ENCODE measurements at regions not wholly inside any gene's neighbourhood (a gene's known extent, or its start where the extent isn't known, plus 50 kb on each side); places are given as distances from the start of the nearest gene placed in this dataset.

DNA sequence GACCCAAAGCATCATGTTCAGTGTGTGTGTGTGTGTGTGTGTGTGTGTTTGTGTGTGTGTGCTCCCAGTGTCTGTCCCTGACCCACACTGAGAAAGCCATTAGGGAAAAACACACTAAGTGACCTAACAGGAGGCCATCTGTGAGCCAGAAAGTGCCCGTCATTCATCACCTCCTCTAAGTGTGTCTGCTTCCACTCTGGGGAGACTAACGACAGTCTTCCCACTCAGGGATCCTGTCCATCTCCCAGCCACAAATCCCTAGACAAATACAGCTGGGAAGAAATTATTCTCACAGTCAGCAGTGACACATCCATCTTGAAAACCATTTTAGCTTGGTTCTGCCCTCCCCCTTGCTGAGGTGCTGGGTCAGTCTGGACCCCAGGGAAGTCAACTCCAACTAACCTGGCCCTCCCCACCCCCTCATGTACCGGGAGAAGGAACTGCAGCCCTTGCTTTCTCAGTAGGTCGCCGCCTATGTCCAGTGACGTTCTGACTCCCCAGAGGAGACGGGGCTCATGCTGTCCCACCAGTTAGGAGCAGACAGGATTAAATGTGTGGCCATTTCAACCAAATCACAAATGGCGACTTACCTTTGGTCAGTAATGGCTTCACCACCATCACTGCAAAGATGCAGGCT is 296.5 kb upstream of the ZNF32 start:
- Histone ChIP-seq H3K9me2 (replicated peaks; ENCODE audit: low read depth, low read length) (no peaks in the 10 kb centered on the region), H3K36me3 (ENCODE audit: insufficient read depth, low read length) (no peaks in the 10 kb centered on the region), H3K27me3 (ENCODE audit: insufficient read depth, low read length, poor library complexity, severe bottlenecking) (no peaks in the 10 kb centered on the region), H3K9me3 (ENCODE audit: insufficient read depth, low read depth, low read length) (no peaks in the 10 kb centered on the region), H3K4me2 (ENCODE audit: low read depth, low read length, poor library complexity, severe bottlenecking) (no peak overlapping the region), H4K20me1 (ENCODE audit: insufficient read depth, low read length, poor library complexity, severe bottlenecking) (no peaks in the 10 kb centered on the region), H3K9ac (ENCODE audit: low read depth, low read length, poor library complexity, severe bottlenecking) (no peak overlapping the region), H3K79me2 (ENCODE audit: insufficient read depth, low read length) (no peaks in the 10 kb centered on the region), H2AFZ (ENCODE audit: low read length) (no peak overlapping the region), H3K4me3 (ENCODE audit: low read length, poor library complexity, severe bottlenecking) (no peak overlapping the region), H3K4me1 (ENCODE audit: insufficient read depth, low read length, poor library complexity, severe bottlenecking) (no peaks in the 10 kb centered on the region), H3F3A (ENCODE audit: low read depth) (no peaks in the 10 kb centered on the region)
- TF ChIP-seq EZH2phosphoT487 (IDR thresholded peaks at IDR 0.05; ENCODE audit: borderline replicate concordance): no peak
- TF ChIP-seq, protein P1, sequence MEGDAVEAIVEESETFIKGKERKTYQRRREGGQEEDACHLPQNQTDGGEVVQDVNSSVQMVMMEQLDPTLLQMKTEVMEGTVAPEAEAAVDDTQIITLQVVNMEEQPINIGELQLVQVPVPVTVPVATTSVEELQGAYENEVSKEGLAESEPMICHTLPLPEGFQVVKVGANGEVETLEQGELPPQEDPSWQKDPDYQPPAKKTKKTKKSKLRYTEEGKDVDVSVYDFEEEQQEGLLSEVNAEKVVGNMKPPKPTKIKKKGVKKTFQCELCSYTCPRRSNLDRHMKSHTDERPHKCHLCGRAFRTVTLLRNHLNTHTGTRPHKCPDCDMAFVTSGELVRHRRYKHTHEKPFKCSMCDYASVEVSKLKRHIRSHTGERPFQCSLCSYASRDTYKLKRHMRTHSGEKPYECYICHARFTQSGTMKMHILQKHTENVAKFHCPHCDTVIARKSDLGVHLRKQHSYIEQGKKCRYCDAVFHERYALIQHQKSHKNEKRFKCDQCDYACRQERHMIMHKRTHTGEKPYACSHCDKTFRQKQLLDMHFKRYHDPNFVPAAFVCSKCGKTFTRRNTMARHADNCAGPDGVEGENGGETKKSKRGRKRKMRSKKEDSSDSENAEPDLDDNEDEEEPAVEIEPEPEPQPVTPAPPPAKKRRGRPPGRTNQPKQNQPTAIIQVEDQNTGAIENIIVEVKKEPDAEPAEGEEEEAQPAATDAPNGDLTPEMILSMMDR (conservative IDR thresholded peaks at IDR 0.05; ENCODE audit: low read length): no peak

DNA sequence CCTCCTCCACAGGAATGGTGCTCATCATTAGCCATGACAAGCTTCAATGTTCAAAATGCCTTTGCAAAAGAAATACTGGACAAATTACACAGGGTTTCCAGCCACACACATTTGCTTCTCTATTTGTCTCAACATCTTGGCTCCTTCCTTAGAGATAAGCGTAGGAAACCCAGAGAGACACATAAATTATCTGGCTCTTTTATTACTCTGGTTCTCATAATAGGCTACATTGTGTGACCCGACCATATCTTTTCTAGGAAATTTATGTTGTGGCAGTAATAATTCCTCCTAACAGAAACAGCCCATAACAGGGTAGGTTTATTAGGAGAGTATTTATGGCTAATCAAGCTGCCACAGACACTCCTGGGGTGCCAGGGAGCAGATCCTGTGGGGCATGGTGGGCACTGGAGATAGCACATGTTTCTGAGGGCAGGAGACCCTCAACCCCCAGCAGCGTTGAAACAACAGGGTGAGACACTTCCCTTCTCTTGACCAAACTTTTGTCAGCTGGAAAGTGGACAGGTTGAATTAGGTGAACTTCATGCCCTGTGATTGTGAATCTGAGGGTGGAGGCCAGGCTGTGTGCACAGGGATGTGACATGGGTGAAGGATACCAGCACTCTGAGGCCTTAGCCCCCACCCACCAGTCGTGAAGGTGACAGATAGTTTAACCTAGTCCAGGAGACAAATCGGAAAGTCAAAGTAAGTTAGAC is 295.9 kb upstream of the ZNF32 start:
- no peaks in the 10 kb centered on the region for H3K36me3 ChIP-seq (ENCODE audit: insufficient read depth, low read length)
- no peak overlapping the region for H3K9ac ChIP-seq (ENCODE audit: low read depth, low read length, poor library complexity, severe bottlenecking)
- H3K4me3 ChIP-seq (ENCODE audit: low read length, poor library complexity, severe bottlenecking): no peak overlapping the region
- no peak overlapping the region for H3K4me2 ChIP-seq (ENCODE audit: low read depth, low read length, poor library complexity, severe bottlenecking)
- no peak for TF ChIP-seq EZH2phosphoT487 (IDR thresholded peaks at IDR 0.05; ENCODE audit: borderline replicate concordance)
- TF ChIP-seq, protein P1 (conservative IDR thresholded peaks at IDR 0.05; ENCODE audit: low read length): no peak
- no peaks in the 10 kb centered on the region for H3F3A ChIP-seq (ENCODE audit: low read depth)
- H3K9me3 ChIP-seq (ENCODE audit: insufficient read depth, low read depth, low read length): no peaks in the 10 kb centered on the region
- no peaks in the 10 kb centered on the region for H3K79me2 ChIP-seq (ENCODE audit: insufficient read depth, low read length)
- H3K27me3 ChIP-seq (ENCODE audit: insufficient read depth, low read length, poor library complexity, severe bottlenecking): no peaks in the 10 kb centered on the region
- H3K9me2 ChIP-seq (replicated peaks; ENCODE audit: low read depth, low read length): no peaks in the 10 kb centered on the region
- no peaks in the 10 kb centered on the region for H4K20me1 ChIP-seq (ENCODE audit: insufficient read depth, low read length, poor library complexity, severe bottlenecking)
- no peak overlapping the region for H2AFZ ChIP-seq (ENCODE audit: low read length)
- H3K4me1 ChIP-seq (ENCODE audit: insufficient read depth, low read length, poor library complexity, severe bottlenecking): peaks cover 1% of the 10 kb centered on the region

DNA sequence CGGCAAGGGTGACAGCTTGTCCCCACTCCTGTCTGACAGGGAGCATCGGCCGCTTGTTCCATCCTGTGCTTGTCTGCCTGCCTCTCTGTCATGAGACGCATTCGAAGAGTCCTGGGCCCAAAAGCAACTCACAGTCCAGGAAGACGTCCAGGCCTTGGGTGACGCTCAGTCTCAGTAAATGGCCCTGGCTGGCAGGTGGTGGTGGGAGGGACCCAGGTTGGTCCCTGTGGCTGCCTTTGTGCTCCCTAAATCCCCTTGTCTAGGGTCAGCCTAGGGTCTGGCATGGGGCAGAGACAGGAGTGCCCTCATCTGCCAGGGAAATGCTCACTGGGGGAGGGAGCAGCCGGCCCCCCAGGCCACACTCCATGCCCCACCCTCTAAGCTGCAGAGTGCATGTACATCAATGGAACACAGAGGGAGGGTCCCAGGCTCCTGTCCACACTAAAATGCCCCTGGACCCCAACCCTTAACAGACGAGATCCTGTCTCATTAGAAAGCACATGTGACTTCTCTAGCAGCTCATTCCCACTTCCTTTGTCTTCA is 295.2 kb upstream of the ZNF32 start:
- no peak for TF ChIP-seq EZH2phosphoT487 (IDR thresholded peaks at IDR 0.05; ENCODE audit: borderline replicate concordance)
- TF ChIP-seq, protein P1 (conservative IDR thresholded peaks at IDR 0.05; ENCODE audit: low read length): no peak
- H3K4me1 ChIP-seq (ENCODE audit: insufficient read depth, low read length, poor library complexity, severe bottlenecking): peaks cover 4% of the 10 kb centered on the region
- no peak overlapping the region for H3K4me3 ChIP-seq (ENCODE audit: low read length, poor library complexity, severe bottlenecking)
- no peaks in the 10 kb centered on the region for H3K27me3 ChIP-seq (ENCODE audit: insufficient read depth, low read length, poor library complexity, severe bottlenecking)
- H3K79me2 ChIP-seq (ENCODE audit: insufficient read depth, low read length): no peaks in the 10 kb centered on the region
- H3F3A ChIP-seq (ENCODE audit: low read depth): no peaks in the 10 kb centered on the region
- no peak overlapping the region for H3K9ac ChIP-seq (ENCODE audit: low read depth, low read length, poor library complexity, severe bottlenecking)
- H3K9me3 ChIP-seq (ENCODE audit: insufficient read depth, low read depth, low read length): no peaks in the 10 kb centered on the region
- H3K36me3 ChIP-seq (ENCODE audit: insufficient read depth, low read length): no peaks in the 10 kb centered on the region
- no peak overlapping the region for H2AFZ ChIP-seq (ENCODE audit: low read length)
- no peak overlapping the region for H3K4me2 ChIP-seq (ENCODE audit: low read depth, low read length, poor library complexity, severe bottlenecking)
- H3K9me2 ChIP-seq (replicated peaks; ENCODE audit: low read depth, low read length): no peaks in the 10 kb centered on the region
- no peaks in the 10 kb centered on the region for H4K20me1 ChIP-seq (ENCODE audit: insufficient read depth, low read length, poor library complexity, severe bottlenecking)
